Suprapubic skin (tissue), 4 donors: ENCODE measurements at regions not wholly inside any gene's neighbourhood (a gene's known extent, or its start where the extent isn't known, plus 50 kb on each side); places are given as distances from the start of the nearest gene placed in this dataset.

Source experiments
- DNase-seq, 2 donors: peaks; one replicate each; pipeline ENCODE4 v3.0.0-alpha.2; 2019; ENCODE audit warnings: low spot score in 2 of 2
- H3K27ac ChIP-seq: fragments of 200-600 bp; sonication (generic); one replicate; pipeline ENCODE4 v1.5.1; 2019
- H3K27me3 ChIP-seq: fragments of 200-600 bp; sonication (generic); one replicate; pipeline ENCODE4 v1.5.1; 2019
- H3K36me3 ChIP-seq: fragments of 200-600 bp; sonication (generic); one replicate; pipeline ENCODE4 v1.5.1; 2019
- H3K4me1 ChIP-seq: fragments of 200-600 bp; sonication (generic); one replicate; pipeline ENCODE4 v1.5.1; 2019
- H3K4me3 ChIP-seq: fragments of 200-600 bp; sonication (generic); one replicate; pipeline ENCODE4 v1.5.1; 2019; ENCODE audit warnings: mild to moderate bottlenecking
- H3K9me3 ChIP-seq: fragments of 200-600 bp; sonication (generic); one replicate; pipeline ENCODE4 v1.5.1; 2019
- EP300 ChIP-seq: sonication (generic); formaldehyde crosslinking; IDR thresholded peaks from one replicate; pipeline ENCODE4 v1.6.1; 2017; ENCODE audit warnings: antibody characterized with exemption
- POLR2A ChIP-seq, 2 donors: fragments of 450-650 bp; IDR thresholded peaks; one replicate each; pipeline ENCODE4 v1.6.1; 2017; ENCODE audit warnings: antibody characterized with exemption in 2 of 2, mild to moderate bottlenecking in 2 of 2, moderate library complexity in 2 of 2
- POLR2AphosphoS5 ChIP-seq, 3 donors: sonication (generic); formaldehyde crosslinking; IDR thresholded peaks; one replicate each; pipeline ENCODE4 v1.6.1; 2017; ENCODE audit warnings: antibody characterized with exemption in 3 of 3
- WGBS: methylation state at CpG from one replicate; pipeline ENCODE4 v1.1.5; 2018; 5-methylcytosine and 5-hydroxymethylcytosine counted together
- TF ChIP-seq, protein P1 (sequence below), 2 donors: fragments of 200-600 bp in 1 of 2; fragments of 450-650 bp in 1 of 2; sonication (generic) in 1 of 2; IDR thresholded peaks; one replicate each; pipeline ENCODE4 v1.5.1; 2016 to 2019; ENCODE audit warnings: antibody characterized with exemption in 2 of 2, mild to moderate bottlenecking in 1 of 2, moderate library complexity in 1 of 2

DNA sequence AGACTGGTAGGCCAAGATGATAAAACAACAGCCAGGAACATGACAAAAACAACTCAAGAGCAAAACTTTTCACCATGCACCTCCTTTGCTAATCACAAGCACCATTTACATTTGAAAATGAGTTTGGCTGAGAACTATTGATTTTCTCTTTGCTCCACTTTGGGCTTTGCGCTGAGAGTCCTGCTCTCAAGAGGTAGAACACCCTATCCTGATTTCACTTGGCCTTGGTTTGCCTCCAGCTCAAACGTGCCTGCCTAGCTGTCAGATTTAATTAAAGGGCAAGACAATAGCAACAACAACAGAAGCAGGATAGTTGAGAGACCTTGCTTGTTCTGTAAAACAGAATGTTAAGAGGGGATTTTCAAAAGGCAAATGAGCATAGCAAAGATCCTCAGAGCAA lies 128.2 kb upstream of the ASTN2 start:
- Histone ChIP-seq H3K4me3 (no peak overlapping the region), H3K27me3 (no peaks in the 10 kb centered on the region), H3K9me3 (no peaks in the 10 kb centered on the region), H3K36me3 (no peaks in the 10 kb centered on the region), H3K4me1 (no peaks in the 10 kb centered on the region), H3K27ac (no peak overlapping the region)
- no peak for DNase-seq
- WGBS = 38% methylated on average over 2 of the region's 2 CpGs
- TF ChIP-seq POLR2A (IDR thresholded peaks at IDR 0.05) (no peak), EP300 (no peak), POLR2AphosphoS5 (IDR thresholded peaks at IDR 0.05) (no peak)
- TF ChIP-seq, protein P1, sequence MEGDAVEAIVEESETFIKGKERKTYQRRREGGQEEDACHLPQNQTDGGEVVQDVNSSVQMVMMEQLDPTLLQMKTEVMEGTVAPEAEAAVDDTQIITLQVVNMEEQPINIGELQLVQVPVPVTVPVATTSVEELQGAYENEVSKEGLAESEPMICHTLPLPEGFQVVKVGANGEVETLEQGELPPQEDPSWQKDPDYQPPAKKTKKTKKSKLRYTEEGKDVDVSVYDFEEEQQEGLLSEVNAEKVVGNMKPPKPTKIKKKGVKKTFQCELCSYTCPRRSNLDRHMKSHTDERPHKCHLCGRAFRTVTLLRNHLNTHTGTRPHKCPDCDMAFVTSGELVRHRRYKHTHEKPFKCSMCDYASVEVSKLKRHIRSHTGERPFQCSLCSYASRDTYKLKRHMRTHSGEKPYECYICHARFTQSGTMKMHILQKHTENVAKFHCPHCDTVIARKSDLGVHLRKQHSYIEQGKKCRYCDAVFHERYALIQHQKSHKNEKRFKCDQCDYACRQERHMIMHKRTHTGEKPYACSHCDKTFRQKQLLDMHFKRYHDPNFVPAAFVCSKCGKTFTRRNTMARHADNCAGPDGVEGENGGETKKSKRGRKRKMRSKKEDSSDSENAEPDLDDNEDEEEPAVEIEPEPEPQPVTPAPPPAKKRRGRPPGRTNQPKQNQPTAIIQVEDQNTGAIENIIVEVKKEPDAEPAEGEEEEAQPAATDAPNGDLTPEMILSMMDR (IDR thresholded peaks at IDR 0.05) = no peak

DNA sequence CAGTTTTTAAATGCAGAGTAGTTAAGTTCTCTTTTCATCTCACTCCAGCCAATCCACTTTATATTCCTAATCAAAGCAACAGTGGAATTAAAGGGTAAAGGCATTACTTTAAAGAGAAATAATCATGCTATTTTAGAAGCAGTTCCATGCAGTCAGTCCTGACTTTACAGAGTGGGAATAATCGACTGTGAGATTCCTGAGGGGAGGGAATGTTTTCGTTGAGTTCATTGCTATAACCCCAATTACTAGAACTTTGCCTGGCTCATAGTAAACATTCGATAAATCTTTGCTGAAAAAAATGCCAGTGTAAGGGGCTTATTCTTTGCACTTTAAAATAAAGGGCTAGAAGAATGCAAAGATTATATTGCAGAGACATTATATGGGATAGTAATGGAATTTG lies 127.2 kb upstream of the ASTN2 start:
- whole genome bisulfite sequencing = 62% methylated on average over 3 of the region's 3 CpGs
- H3K4me1 ChIP-seq = no peaks in the 10 kb centered on the region
- TF ChIP-seq POLR2A (IDR thresholded peaks at IDR 0.05) (no peak), POLR2AphosphoS5 (IDR thresholded peaks at IDR 0.05) (no peak), EP300 (no peak)
- TF ChIP-seq, protein P1 (IDR thresholded peaks at IDR 0.05) = no peak
- no peaks in the 10 kb centered on the region for H3K36me3 ChIP-seq
- H3K9me3 ChIP-seq = no peaks in the 10 kb centered on the region
- H3K27me3 ChIP-seq = no peaks in the 10 kb centered on the region
- DNase-seq = no peak
- no peak overlapping the region for H3K27ac ChIP-seq
- no peak overlapping the region for H3K4me3 ChIP-seq

DNA sequence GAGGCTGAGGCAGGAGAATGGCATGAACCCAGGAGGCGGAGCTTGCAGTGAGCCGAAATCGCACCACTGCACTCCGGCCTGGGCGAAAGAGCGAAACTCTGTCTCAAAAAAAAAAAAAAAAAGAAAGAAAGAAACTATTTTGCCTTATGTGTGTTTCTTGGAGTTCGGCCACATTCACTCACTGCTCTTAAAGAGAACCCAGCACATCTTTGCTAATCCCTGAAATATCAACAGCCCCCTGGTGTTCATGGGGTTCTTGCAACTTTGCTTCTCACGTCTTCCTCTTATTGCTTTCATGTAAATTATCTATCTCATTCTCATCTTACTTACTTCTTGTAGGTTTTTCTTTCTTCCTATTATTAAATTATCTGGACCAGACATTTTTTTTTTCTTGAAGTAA lies 126.3 kb upstream of the ASTN2 start:
- no peaks in the 10 kb centered on the region for H3K9me3 ChIP-seq

DNA sequence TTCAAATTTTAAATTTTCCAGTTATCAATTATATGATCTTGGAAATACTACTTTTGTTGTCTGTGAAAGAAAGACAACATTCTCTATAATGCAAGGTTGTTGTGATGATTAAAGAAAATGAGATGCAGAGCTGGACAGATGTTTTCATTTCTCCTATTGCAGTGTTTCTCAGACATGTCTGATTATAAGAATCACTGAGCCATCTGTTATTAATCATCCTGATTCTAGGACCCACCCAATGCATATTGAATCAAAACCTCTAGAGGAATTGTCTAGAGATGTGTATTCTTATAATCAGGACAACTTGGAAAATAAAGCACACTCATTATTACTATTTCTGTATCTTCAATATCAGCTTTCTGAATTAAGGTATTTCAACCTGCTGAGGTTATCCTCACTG lies 121.1 kb upstream of the ASTN2 start:
- H3K27me3 ChIP-seq = no peaks in the 10 kb centered on the region
- no peak overlapping the region for H3K4me3 ChIP-seq
- no peak for DNase-seq
- no peaks in the 10 kb centered on the region for H3K9me3 ChIP-seq
- H3K27ac ChIP-seq = no peak overlapping the region
- H3K4me1 ChIP-seq = no peaks in the 10 kb centered on the region
- H3K36me3 ChIP-seq = no peaks in the 10 kb centered on the region
- TF ChIP-seq POLR2A (IDR thresholded peaks at IDR 0.05) (no peak), EP300 (no peak), POLR2AphosphoS5 (IDR thresholded peaks at IDR 0.05) (no peak)
- TF ChIP-seq, protein P1 (IDR thresholded peaks at IDR 0.05) = no peak

More for the DNA sequence above, 126.3 kb upstream of the ASTN2 start:
- DNase-seq = no peak
- H3K4me3 ChIP-seq = no peak overlapping the region
- no peak for TF ChIP-seq POLR2AphosphoS5 (IDR thresholded peaks at IDR 0.05)
- TF ChIP-seq, protein P1 (IDR thresholded peaks at IDR 0.05) = no peak
- no peak for TF ChIP-seq EP300
- TF ChIP-seq POLR2A (IDR thresholded peaks at IDR 0.05) = no peak
- 81% methylated on average over 8 of the region's 8 CpGs for WGBS
- H3K27me3 ChIP-seq = no peaks in the 10 kb centered on the region
- H3K4me1 ChIP-seq = no peaks in the 10 kb centered on the region
- no peaks in the 10 kb centered on the region for H3K36me3 ChIP-seq
- no peak overlapping the region for H3K27ac ChIP-seq

DNA sequence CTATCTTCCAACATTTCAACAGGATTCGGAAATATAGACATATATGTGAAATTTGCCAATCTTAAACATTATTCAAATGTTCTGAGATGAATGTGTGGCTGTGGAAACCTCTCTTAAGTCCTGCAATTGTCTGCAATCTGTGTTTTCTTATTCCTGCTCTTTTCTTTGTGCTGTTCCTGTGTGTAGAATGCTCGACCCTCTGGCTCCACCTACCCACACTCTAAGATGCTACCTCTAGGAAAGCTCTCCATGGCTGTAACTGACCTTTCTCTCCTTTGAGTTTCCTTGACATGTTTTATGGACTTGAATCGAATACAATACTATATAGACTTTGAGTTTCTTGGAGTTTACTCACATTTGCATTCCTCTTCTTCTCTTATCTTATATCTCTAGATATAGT lies 120.6 kb upstream of the ASTN2 start:
- Histone ChIP-seq H3K4me1 (no peaks in the 10 kb centered on the region), H3K4me3 (no peak overlapping the region), H3K9me3 (no peaks in the 10 kb centered on the region), H3K27ac (no peak overlapping the region), H3K36me3 (no peaks in the 10 kb centered on the region), H3K27me3 (no peaks in the 10 kb centered on the region)
- TF ChIP-seq POLR2AphosphoS5 (IDR thresholded peaks at IDR 0.05) (no peak), POLR2A (IDR thresholded peaks at IDR 0.05) (no peak), EP300 (no peak)
- TF ChIP-seq, protein P1 (IDR thresholded peaks at IDR 0.05) = no peak
- no peak for DNase-seq
- WGBS = 26% methylated on average over 3 of the region's 3 CpGs
